ENCODE measurements at regions not wholly inside any gene's neighbourhood (a gene's known extent, or its start where the extent isn't known, plus 50 kb on each side); places are given as distances from the start of the nearest gene placed in this dataset.

- no peak for DNase-seq (ENCODE audit: low spot score in 2 of 2)
- intact Hi-C loops (cut with DNase I; ENCODE audit: low total_unique reads), result no loop called here
- WGBS, 2 donors, result 88 to 89% methylated on average over 6 of the region's 6 CpGs
These were observed 319.9 kb upstream of the GRM7 start for GRCh38 chr3:6540981-6541380.

GRCh38 chr3:6542795-6543194 is 318.1 kb upstream of the GRM7 start:
- H3K4me3 ChIP-seq (ENCODE audit: low read depth, poor library complexity, severe bottlenecking), result no peak overlapping the region
- WGBS, 2 donors, result 93 to 94% methylated on average over 3 of the region's 3 CpGs
- intact Hi-C loops (cut with DNase I; ENCODE audit: low total_unique reads), result no loop called here
- no peak for TF ChIP-seq POLR2A (IDR thresholded peaks at IDR 0.05)
- no peak for TF ChIP-seq CTCF (IDR thresholded peaks at IDR 0.05)
- no peak for DNase-seq (ENCODE audit: low spot score in 2 of 2)

More at GRCh38 chr3:6540981-6541380, 319.9 kb upstream of the GRM7 start:
- TF ChIP-seq POLR2A (IDR thresholded peaks at IDR 0.05) (no peak), CTCF (IDR thresholded peaks at IDR 0.05) (no peak)
- no peak overlapping the region for H3K4me3 ChIP-seq (ENCODE audit: low read depth, poor library complexity, severe bottlenecking)

- intact Hi-C loops (cut with DNase I; ENCODE audit: low total_unique reads), result no loop called here
- DNase-seq (ENCODE audit: low spot score in 2 of 2), result no peak
- H3K4me3 ChIP-seq (ENCODE audit: low read depth, poor library complexity, severe bottlenecking), result no peak overlapping the region
- WGBS, 2 donors, result 85 to 89% methylated on average over 4 of the region's 4 CpGs
- TF ChIP-seq CTCF (IDR thresholded peaks at IDR 0.05) (no peak), POLR2A (IDR thresholded peaks at IDR 0.05) (no peak)
These were observed 311.6 kb upstream of the GRM7 start for GRCh38 chr3:6549296-6549695.

GRCh38 chr3:6551165-6551564 is 309.8 kb upstream of the GRM7 start:
- no peak for TF ChIP-seq CTCF (IDR thresholded peaks at IDR 0.05)
- no peak for TF ChIP-seq POLR2A (IDR thresholded peaks at IDR 0.05)
- WGBS, 2 donors, result 64 to 76% methylated on average over 2 of the region's 2 CpGs
- no peak for DNase-seq (ENCODE audit: low spot score in 2 of 2)
- intact Hi-C loops (cut with DNase I; ENCODE audit: low total_unique reads), result no loop called here
- no peak overlapping the region for H3K4me3 ChIP-seq (ENCODE audit: low read depth, poor library complexity, severe bottlenecking)

- no peak for TF ChIP-seq POLR2A (IDR thresholded peaks at IDR 0.05)
- TF ChIP-seq CTCF (IDR thresholded peaks at IDR 0.05), result no peak
- DNase-seq (ENCODE audit: low spot score in 2 of 2), result no peak
- WGBS, 2 donors, result 90 to 95% methylated on average over 6 of the region's 6 CpGs
- H3K4me3 ChIP-seq (ENCODE audit: low read depth, poor library complexity, severe bottlenecking), result no peak overlapping the region
- intact Hi-C loops (cut with DNase I; ENCODE audit: low total_unique reads), result no loop called here
These were observed 300.7 kb upstream of the GRM7 start for GRCh38 chr3:6560259-6560658.

GRCh38 chr3:6567241-6567640 is 293.7 kb upstream of the GRM7 start:
- no peak overlapping the region for H3K4me3 ChIP-seq (ENCODE audit: low read depth, poor library complexity, severe bottlenecking)
- no peak for DNase-seq (ENCODE audit: low spot score in 2 of 2)
- TF ChIP-seq CTCF (IDR thresholded peaks at IDR 0.05), result no peak
- TF ChIP-seq POLR2A (IDR thresholded peaks at IDR 0.05), result no peak
- intact Hi-C loops (cut with DNase I; ENCODE audit: low total_unique reads), result no loop called here
